Embryonic facial prominence (tissue), 1 donor: ENCODE measurements at regions not wholly inside any gene's neighbourhood (a gene's known extent, or its start where the extent isn't known, plus 50 kb on each side); places are given as distances from the start of the nearest gene placed in this dataset.

ENCODE experiments used
- DNase-seq: peaks from one replicate; pipeline ENCODE4 v3.0.0-alpha.2; 2016; ENCODE audit errors: extremely low spot score

GRCh38 chr10:44818701-44819127 lies 92.4 kb upstream of the TMEM72 start:
- DNase-seq: no peak

GRCh38 chr10:44820094-44820493 lies 91.0 kb upstream of the TMEM72 start:
- no peak for DNase-seq

- DNase-seq: no peak
Measured at GRCh38 chr10:44821290-44821689, 89.8 kb upstream of the TMEM72 start.

- no peak for DNase-seq
Measured at GRCh38 chr10:44822349-44822748, 88.8 kb upstream of the TMEM72 start.

GRCh38 chr10:44822966-44823365 lies 88.2 kb upstream of the TMEM72 start:
- no peak for DNase-seq

- DNase-seq: no peak
Measured at GRCh38 chr10:44824607-44825006, 86.5 kb upstream of the TMEM72 start.

GRCh38 chr10:44827431-44828006 lies 83.6 kb upstream of the TMEM72 start:
- DNase-seq: no peak

GRCh38 chr10:44828508-44829142 lies 82.5 kb upstream of the TMEM72 start:
- DNase-seq: no peak

- no peak for DNase-seq
Measured at GRCh38 chr10:44829426-44829825, 81.7 kb upstream of the TMEM72 start.

- DNase-seq: no peak
Measured at GRCh38 chr10:44830022-44830421, 81.1 kb upstream of the TMEM72 start.

- no peak for DNase-seq
Measured at GRCh38 chr10:44831581-44831980, 79.6 kb upstream of the TMEM72 start.

GRCh38 chr10:44832595-44833390 lies 78.3 kb upstream of the TMEM72 start:
- DNase-seq: no peak

- no peak for DNase-seq
Measured at GRCh38 chr10:44834131-44834530, 77.0 kb upstream of the TMEM72 start.

GRCh38 chr10:44835300-44835699 lies 75.8 kb upstream of the TMEM72 start:
- DNase-seq: no peak

GRCh38 chr10:44843484-44843883 lies 67.7 kb upstream of the TMEM72 start:
- DNase-seq: no peak

GRCh38 chr10:44845361-44846175 lies 65.6 kb upstream of the TMEM72 start:
- no peak for DNase-seq

GRCh38 chr10:44847110-44847509 lies 64.0 kb upstream of the TMEM72 start:
- no peak for DNase-seq

- no peak for DNase-seq
Measured at GRCh38 chr10:44848211-44848610, 62.9 kb upstream of the TMEM72 start.

GRCh38 chr10:44849936-44850335 lies 61.2 kb upstream of the TMEM72 start:
- DNase-seq: no peak

GRCh38 chr10:44850356-44850934 lies 60.7 kb upstream of the TMEM72 start:
- DNase-seq: no peak

- no peak for DNase-seq
Measured at GRCh38 chr10:44851413-44851812, 59.7 kb upstream of the TMEM72 start.

GRCh38 chr10:44851881-44852280 lies 59.3 kb upstream of the TMEM72 start:
- DNase-seq: no peak
